ENCODE measurements at regions not wholly inside any gene's neighbourhood (a gene's known extent, or its start where the extent isn't known, plus 50 kb on each side); places are given as distances from the start of the nearest gene placed in this dataset.

- TF ChIP-seq CREB5 (CRISPR knock-in tag; IDR thresholded peaks at IDR 0.05; ENCODE audit: low read depth) = no peak
- no peak for TF ChIP-seq ZNF70 (CRISPR knock-in tag; IDR thresholded peaks at IDR 0.05)
- TF ChIP-seq ARNTL (CRISPR knock-in tag; IDR thresholded peaks at IDR 0.05; ENCODE audit: borderline replicate concordance, low read depth) = no peak
- no peak for TF ChIP-seq ESRRG (CRISPR knock-in tag; IDR thresholded peaks at IDR 0.05)
- no peak for TF ChIP-seq PATZ1 (CRISPR knock-in tag; IDR thresholded peaks at IDR 0.05; ENCODE audit: borderline replicate concordance)
- TF ChIP-seq ZNF565 (CRISPR knock-in tag; conservative IDR thresholded peaks at IDR 0.05; ENCODE audit: low read depth) = no peak
- TF ChIP-seq ZFP3 (CRISPR knock-in tag; IDR thresholded peaks at IDR 0.05) = no peak
Observed at GRCh38 chr4:34196375-34196774, 2047.9 kb downstream of the ARAP2 start.

Data from SK-N-SH treated with all-trans-retinoic acid at 6 μM for 48 hours (cell line).